ENCODE measurements at regions not wholly inside any gene's neighbourhood (a gene's known extent, or its start where the extent isn't known, plus 50 kb on each side); places are given as distances from the start of the nearest gene placed in this dataset.
A peak's percentile ranks its signal among the peaks of the same experiment; 100 is the strongest.

GRCh38 chr20:60803335-60804055, 448.6 kb upstream of the CDH4 start:
- DNase-seq (ENCODE audit: low read depth), result no peak

- DNase-seq (ENCODE audit: low read depth), result no peak
Observed at GRCh38 chr20:60804240-60804917, 447.7 kb upstream of the CDH4 start.

DNA sequence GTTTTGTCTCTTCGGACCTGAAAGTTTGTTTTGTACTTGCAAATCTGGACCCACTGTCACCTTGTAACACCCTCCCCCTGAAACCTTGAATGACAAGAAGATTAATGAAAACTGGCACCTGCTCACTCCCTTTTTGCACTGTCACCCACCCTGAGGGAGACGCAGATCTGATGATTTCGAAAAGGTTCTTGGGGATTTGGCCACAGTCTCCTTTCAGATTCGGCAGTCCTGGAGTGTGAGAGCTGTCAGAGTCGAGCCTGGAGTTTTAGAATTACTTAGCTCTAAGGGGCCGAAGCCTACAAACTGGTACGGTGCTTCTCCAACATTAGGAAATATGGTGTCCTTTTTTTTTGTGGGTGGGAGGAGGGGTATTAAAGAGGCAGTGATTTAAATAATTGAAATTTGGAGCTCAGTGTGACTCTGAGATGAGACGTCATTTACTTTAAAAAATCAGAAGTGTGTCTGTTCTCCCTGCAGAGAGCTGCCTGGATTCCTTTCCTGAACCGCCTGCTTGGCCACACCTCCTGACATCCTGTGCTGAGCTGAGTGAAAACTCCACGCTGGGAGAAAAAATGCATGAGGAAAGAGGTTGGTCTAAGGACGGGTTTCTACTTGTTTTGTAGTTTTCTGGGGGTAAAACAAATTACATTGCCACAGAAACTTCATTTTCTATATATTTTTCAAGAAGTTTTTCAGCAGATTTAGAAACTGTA, 447.0 kb upstream of the CDH4 start:
- peak; percentile 11 for DNase-seq (ENCODE audit: low read depth)

- no peak for DNase-seq (ENCODE audit: low read depth)
Observed at GRCh38 chr20:60806354-60806753, 445.7 kb upstream of the CDH4 start.

DNA sequence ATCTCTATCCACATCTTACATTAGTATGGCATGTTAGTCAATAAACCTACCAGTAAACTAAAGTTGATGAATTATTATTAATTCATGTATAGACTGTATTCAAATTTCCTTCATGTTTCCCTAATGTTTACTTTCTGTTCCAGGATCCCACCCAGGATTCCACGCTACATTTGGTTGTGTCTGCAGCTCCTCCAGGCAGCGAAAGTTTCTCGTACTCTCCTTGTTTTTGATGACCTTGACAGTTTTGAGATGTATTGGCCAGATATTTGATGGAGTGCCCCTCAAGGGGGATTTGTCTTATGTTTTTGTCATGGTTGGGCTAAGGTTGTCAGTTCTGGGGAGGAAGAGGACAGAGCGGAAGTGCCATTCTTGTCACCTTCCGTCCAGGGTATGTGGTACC, 445.2 kb upstream of the CDH4 start:
- DNase-seq (ENCODE audit: low read depth), result no peak

GRCh38 chr20:60808003-60808672, 443.9 kb upstream of the CDH4 start:
- DNase-seq (ENCODE audit: low read depth), result no peak

DNA sequence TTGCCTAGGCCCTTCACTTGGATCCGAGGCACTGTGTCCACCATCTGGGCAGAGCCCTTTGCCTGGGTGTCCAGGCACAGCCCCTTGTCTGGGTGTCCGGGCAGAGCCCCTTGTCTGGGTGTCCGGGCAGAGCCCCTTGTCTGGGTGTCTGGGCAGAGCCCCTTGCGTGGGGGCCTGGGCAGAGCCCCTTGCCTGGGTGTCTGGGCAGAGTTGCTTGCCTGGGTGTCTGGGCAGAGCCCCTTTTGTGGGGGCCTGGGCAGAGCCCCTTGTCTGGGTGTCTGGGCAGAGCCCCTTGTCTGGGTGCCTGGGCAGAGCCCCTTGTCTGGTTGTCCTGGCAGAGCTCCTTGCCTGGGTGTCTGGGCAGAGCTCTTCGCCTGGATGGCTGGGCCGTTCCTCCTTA, 443.4 kb upstream of the CDH4 start:
- no peak for DNase-seq (ENCODE audit: low read depth)

DNA sequence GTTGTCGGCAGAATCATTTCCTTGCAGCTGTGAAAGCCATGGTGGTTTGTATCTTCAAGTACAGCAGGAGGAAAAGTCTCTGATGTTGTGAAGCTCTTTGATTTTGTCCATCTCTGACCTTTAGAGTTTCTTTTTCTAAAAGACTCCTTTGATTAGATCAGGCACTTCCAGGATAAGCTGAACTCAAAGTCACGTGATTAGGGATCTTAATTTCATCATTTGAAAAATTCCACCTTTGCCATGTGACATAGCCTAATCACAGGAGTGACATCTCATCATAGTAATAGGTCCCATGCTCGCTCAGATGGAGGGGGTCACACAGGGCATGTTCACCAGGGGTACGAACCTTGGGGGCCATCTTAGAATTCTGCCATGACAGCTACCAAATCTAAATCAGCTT, 441.5 kb upstream of the CDH4 start:
- no peak for DNase-seq (ENCODE audit: low read depth)

DNA sequence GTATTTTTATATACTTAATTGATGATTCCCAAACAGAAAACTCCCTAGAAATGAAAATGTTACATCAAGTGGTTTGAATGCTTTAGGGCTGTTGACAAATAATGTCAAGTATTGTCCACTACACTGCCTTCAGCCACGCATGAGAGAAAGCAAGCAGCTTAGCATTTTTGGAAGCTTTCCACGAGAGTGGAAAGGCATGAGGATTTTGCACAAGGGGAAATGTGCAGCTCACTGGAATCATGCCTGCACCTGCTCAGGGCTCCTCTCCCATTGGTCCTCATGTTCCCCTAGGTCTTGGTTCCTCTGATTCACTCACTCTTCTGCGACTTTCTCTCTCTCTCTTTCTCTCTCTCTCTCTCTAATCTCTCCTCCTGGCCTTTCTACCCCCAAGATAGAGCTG, 439.5 kb upstream of the CDH4 start:
- DNase-seq (ENCODE audit: low read depth), result no peak

DNA sequence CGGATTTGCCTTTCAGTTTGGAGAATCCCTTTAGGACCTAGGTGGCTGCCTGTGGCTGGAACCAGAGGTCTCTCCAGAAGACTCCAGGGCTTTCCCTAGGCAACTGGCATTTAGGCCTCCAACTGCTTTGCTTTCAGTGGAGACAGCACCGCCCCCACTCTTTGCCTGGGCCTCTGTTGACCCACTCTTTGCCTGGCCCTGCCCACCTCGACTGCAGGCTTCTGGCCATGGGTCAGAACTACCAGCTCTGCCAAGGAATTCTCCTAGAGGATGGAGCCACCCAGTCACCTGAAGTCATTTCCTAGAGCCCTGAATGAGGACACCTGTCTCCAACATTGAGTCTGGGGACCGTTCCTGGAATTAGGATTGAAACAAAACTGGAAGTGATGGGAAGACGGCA, 439.0 kb upstream of the CDH4 start:
- DNase-seq (ENCODE audit: low read depth), result no peak

GRCh38 chr20:60815656-60816055, 436.4 kb upstream of the CDH4 start:
- DNase-seq (ENCODE audit: low read depth), result no peak

- DNase-seq (ENCODE audit: low read depth), result no peak
Observed at GRCh38 chr20:60816901-60817300, 435.2 kb upstream of the CDH4 start.

DNA sequence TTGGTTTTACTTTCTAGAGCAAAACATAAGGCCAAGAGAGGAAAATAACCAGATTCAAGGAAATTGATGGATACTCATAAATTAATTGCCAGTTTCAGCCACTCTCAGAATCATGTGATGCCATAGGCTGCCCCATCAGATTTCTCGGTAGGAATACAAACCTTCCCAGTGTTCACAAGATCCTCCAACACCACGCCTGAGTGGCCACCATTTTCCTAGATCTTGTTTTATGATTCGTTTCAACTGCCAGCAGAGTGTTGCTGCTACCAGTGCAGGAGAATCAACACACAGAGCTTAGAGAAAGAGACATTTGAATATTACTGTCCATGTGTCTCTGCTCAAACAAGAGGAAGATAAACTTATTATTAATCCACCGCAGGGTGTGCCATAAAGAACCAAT, 434.2 kb upstream of the CDH4 start:
- no peak for DNase-seq (ENCODE audit: low read depth)

GRCh38 chr20:60819511-60819910, 432.6 kb upstream of the CDH4 start:
- DNase-seq (ENCODE audit: low read depth), result no peak

- no peak for DNase-seq (ENCODE audit: low read depth)
Observed at GRCh38 chr20:60820149-60820548, 431.9 kb upstream of the CDH4 start.

DNA sequence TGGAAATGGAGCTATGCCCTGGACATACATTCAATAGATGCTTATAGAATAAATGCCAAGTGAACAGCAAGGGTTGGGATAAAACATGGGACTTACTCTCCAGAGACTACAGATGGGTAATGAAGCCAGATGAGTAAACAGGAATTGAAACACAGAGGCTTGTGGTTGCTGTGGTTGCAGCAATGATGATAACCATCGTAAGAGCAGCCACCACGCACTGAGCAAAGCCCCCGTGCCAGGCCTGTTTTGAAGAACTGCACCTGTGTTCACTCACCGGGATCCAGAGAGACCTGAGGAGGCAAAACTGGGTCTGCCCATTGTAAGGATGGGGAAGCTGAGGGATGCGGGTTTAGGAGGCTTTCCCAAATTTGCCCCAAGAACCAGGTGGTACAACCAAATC, 431.1 kb upstream of the CDH4 start:
- no peak for DNase-seq (ENCODE audit: low read depth)

- DNase-seq (ENCODE audit: low read depth), result no peak
Observed at GRCh38 chr20:60822699-60823607, 429.1 kb upstream of the CDH4 start.

- peak; percentile 18 for DNase-seq (ENCODE audit: low read depth)
Observed at GRCh38 chr20:60835876-60836275, 416.2 kb upstream of the CDH4 start.

DNA sequence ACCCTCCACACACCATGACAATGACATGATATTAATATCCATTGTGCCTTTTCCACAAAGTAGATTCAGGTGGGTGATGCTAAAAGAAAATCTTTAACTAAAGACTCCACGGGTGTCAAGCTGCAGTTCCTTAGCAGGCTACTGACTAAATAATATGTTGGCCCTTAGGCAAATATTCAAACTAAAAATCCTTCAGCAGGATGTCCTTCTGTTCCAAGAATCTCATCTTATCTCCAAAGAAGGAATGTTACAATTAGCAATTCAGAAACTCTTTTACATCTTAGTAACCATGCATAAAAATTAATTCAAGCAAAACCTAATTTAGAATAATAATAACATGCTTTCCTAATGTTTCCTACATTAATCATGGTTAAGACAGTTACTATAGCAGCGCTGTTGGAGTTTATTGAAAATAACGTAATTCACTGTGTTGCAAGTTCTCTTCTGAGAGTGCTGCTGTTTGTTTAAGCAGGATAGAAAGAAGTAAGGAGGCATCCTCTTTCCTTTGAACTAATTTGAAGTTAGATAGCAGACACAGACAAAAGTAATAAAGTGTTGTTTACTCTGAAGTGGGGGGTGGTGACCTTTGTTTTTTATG, 414.8 kb upstream of the CDH4 start:
- no peak for DNase-seq (ENCODE audit: low read depth)

DNA sequence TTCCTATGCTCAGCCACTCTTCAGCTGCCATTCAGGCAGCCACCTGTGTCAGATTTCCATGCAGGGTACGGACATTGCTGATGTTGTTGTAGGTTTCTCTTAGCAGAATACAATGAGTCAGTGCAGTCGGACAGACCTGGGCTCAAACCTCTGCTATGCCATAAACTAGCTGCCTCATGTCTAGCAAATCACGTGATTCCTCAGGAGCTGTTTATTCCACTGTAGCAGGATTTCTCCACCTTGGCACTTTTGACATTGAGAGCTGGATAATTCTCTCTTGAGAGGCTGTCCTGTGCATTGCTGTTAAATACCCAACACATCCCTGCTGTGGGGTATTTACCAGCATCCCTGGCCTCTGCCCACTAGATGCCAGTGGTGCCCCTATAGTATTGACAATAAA, 413.8 kb upstream of the CDH4 start:
- no peak for DNase-seq (ENCODE audit: low read depth)

GRCh38 chr20:60840971-60841370, 411.1 kb upstream of the CDH4 start:
- no peak for DNase-seq (ENCODE audit: low read depth)

Measured in Daoy (cell line).